ENCODE measurements at regions not wholly inside any gene's neighbourhood (a gene's known extent, or its start where the extent isn't known, plus 50 kb on each side); places are given as distances from the start of the nearest gene placed in this dataset.

GRCh38 chr15:31510057-31510456 lies 183.4 kb downstream of the KLF13 start:
- DNase-seq (ENCODE audit: low spot score) = no peak

- no peak for DNase-seq (ENCODE audit: low spot score)
Observed at GRCh38 chr15:31511707-31512310, 185.2 kb downstream of the KLF13 start.

GRCh38 chr15:31513178-31513577 lies 186.5 kb downstream of the KLF13 start:
- DNase-seq (ENCODE audit: low spot score) = no peak

- no peak for DNase-seq (ENCODE audit: low spot score)
Observed at GRCh38 chr15:31516440-31516839, 189.8 kb downstream of the KLF13 start.

- DNase-seq (ENCODE audit: low spot score) = no peak
Observed at GRCh38 chr15:31516874-31517273, 190.2 kb downstream of the KLF13 start.

GRCh38 chr15:31517711-31518110 lies 191.1 kb downstream of the KLF13 start:
- no peak for DNase-seq (ENCODE audit: low spot score)

GRCh38 chr15:31522028-31522427 lies 195.4 kb downstream of the KLF13 start:
- no peak for DNase-seq (ENCODE audit: low spot score)

GRCh38 chr15:31523027-31523654 lies 196.5 kb downstream of the KLF13 start:
- DNase-seq (ENCODE audit: low spot score) = no peak

- DNase-seq (ENCODE audit: low spot score) = no peak
Observed at GRCh38 chr15:31523655-31524049, 197.0 kb downstream of the KLF13 start.

- DNase-seq (ENCODE audit: low spot score) = no peak
Observed at GRCh38 chr15:31525185-31525695, 198.6 kb downstream of the KLF13 start.

- DNase-seq (ENCODE audit: low spot score) = no peak
Observed at GRCh38 chr15:31525988-31526665, 199.5 kb downstream of the KLF13 start.

- no peak for DNase-seq (ENCODE audit: low spot score)
Observed at GRCh38 chr15:31526916-31527690, 200.5 kb downstream of the KLF13 start.

GRCh38 chr15:31528846-31529245 lies 202.2 kb downstream of the KLF13 start:
- DNase-seq (ENCODE audit: low spot score) = no peak

GRCh38 chr15:31537770-31538592 lies 211.3 kb downstream of the KLF13 start:
- no peak for DNase-seq (ENCODE audit: low spot score)

GRCh38 chr15:31540633-31541032 lies 214.0 kb downstream of the KLF13 start:
- no peak for DNase-seq (ENCODE audit: low spot score)

- DNase-seq (ENCODE audit: low spot score) = no peak
Observed at GRCh38 chr15:31544361-31544760, 217.7 kb downstream of the KLF13 start.

- DNase-seq (ENCODE audit: low spot score) = no peak
Observed at GRCh38 chr15:31545257-31545656, 218.6 kb downstream of the KLF13 start.

GRCh38 chr15:31550211-31550977 lies 223.8 kb downstream of the KLF13 start:
- DNase-seq (ENCODE audit: low spot score) = no peak

GRCh38 chr15:31551323-31551722 lies 224.7 kb downstream of the KLF13 start:
- DNase-seq (ENCODE audit: low spot score) = no peak

GRCh38 chr15:31552482-31553099 lies 226.0 kb downstream of the KLF13 start:
- DNase-seq (ENCODE audit: low spot score) = no peak

Data from iPS-NIHi11 (cell line).